DND-41 (cell line): ENCODE measurements at regions not wholly inside any gene's neighbourhood (a gene's known extent, or its start where the extent isn't known, plus 50 kb on each side); places are given as distances from the start of the nearest gene placed in this dataset.
A peak's percentile ranks its signal among the peaks of the same experiment; 100 is the strongest.
"Not testable (repeated sequence)": the region's sequence is repeated elsewhere in the genome, so short reads cannot be mapped to it uniquely, and the experiment has no call there.

Experiments
- CTCF ChIP-seq: IDR thresholded peaks from 2 replicates; pipeline ENCODE4 v1.5.1; 2012; ENCODE audit warnings: borderline replicate concordance, low read length, moderate library complexity, mild to moderate bottlenecking; ENCODE audit not compliant: poor library complexity, severe bottlenecking; ENCODE audit errors: extremely low read depth
- EZH2 ChIP-seq: IDR thresholded peaks from 3 replicates; pipeline ENCODE4 v1.6.1; 2012; ENCODE audit warnings: borderline replicate concordance, low read depth, mild to moderate bottlenecking, moderate library complexity, low read length, inconsistent platforms; ENCODE audit not compliant: severe bottlenecking

GRCh38 chrX:134071899-134072298, 86.5 kb upstream of the GPC3 start:
- peak; percentile 16 for TF ChIP-seq CTCF
- TF ChIP-seq EZH2 = not testable (repeated sequence)
